Thymus (tissue), 11 donors: ENCODE measurements at regions not wholly inside any gene's neighbourhood (a gene's known extent, or its start where the extent isn't known, plus 50 kb on each side); places are given as distances from the start of the nearest gene placed in this dataset.
A peak's percentile ranks its signal among the peaks of the same experiment; 100 is the strongest.

ENCODE experiments used
- DNase-seq, 9 donors: peaks; one replicate each; pipeline ENCODE4 v3.0.0-alpha.2; 2013; ENCODE audit warnings: low spot score in 9 of 9, low read depth in 6 of 9, missing footprints in 1 of 9
- H3K27ac ChIP-seq, 2 donors: one replicate each; pipeline ENCODE4 v1.5.1; 2013; ENCODE audit warnings: control low read depth in 1 of 2, low read depth in 1 of 2, low read length in 1 of 2, mild to moderate bottlenecking in 1 of 2, moderate library complexity in 1 of 2
- H3K27me3 ChIP-seq, 2 donors: one replicate each; pipeline ENCODE4 v1.5.1; 2013; ENCODE audit warnings: low read length in 1 of 2; ENCODE audit not compliant: control insufficient read depth in 2 of 2, insufficient read depth in 1 of 2
- H3K36me3 ChIP-seq, 2 donors: one replicate each; pipeline ENCODE4 v1.5.1; 2013; ENCODE audit warnings: low read length in 1 of 2, mild to moderate bottlenecking in 1 of 2, moderate library complexity in 1 of 2; ENCODE audit not compliant: control insufficient read depth in 2 of 2, insufficient read depth in 2 of 2
- H3K4me1 ChIP-seq, 2 donors: one replicate each; pipeline ENCODE4 v1.5.1; 2013; ENCODE audit warnings: low read length in 2 of 2; ENCODE audit not compliant: control insufficient read depth in 2 of 2, insufficient read depth in 2 of 2
- H3K4me3 ChIP-seq, 2 donors: one replicate each; pipeline ENCODE4 v1.5.1; 2013; ENCODE audit warnings: low read length in 2 of 2, control low read depth in 1 of 2, mild to moderate bottlenecking in 1 of 2
- H3K9me3 ChIP-seq, 2 donors: one replicate each; pipeline ENCODE4 v1.5.1; 2013; ENCODE audit warnings: low read length in 1 of 2, mild to moderate bottlenecking in 1 of 2; ENCODE audit not compliant: control insufficient read depth in 2 of 2, insufficient read depth in 1 of 2
- WGBS: extraction: QIAGEN DNeasy Blood & Tissue Kit; methylation state at CpG from one replicate; pipeline ENCODE4 v1.1.7; 2013; 5-methylcytosine and 5-hydroxymethylcytosine counted together
- donor health status: healthy.

DNA sequence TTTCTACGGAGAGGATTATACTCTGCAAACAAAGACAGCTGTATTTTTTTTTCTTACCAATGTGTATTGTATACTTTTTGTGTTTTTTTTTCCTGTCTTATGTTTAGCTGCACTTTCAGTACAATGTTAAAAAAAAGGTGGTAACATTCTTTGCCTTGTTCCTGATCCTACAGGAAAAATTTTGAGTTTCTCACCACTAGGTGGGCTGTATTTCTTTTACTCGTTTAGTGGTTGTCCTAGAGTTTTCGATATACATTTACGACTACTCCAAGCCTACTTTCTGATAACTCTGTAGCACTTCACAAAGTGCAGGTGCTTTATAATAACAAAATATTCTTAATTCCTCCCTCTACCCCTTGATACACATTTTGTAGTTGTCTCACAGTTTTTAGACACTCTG is 652.2 kb downstream of the UQCRFS1 start:
- Histone ChIP-seq H3K4me1 (peaks cover 21 to 41% of the 10 kb centered on the region in 2 donors), H3K36me3 (no peaks in the 10 kb centered on the region), H3K27me3 (no peaks in the 10 kb centered on the region), H3K27ac (peak overlapping the region in 1 of 2 donors; percentile 49), H3K9me3 (peaks cover 3 to 15% of the 10 kb centered on the region in 2 donors), H3K4me3 (no peak overlapping the region)
- WGBS, result 94% methylated on average over 4 of the region's 4 CpGs
- no peak for DNase-seq

GRCh38 chr19:28558783-28559182 is 654.2 kb downstream of the UQCRFS1 start:
- Histone ChIP-seq H3K4me3 (no peak overlapping the region), H3K27ac (no peak overlapping the region), H3K4me1 (peaks cover 34 to 46% of the 10 kb centered on the region in 2 donors), H3K9me3 (peaks cover 3 to 19% of the 10 kb centered on the region in 2 donors), H3K27me3 (no peaks in the 10 kb centered on the region), H3K36me3 (no peaks in the 10 kb centered on the region)
- DNase-seq, result no peak
- 83% methylated on average over 2 of the region's 2 CpGs for WGBS

DNA sequence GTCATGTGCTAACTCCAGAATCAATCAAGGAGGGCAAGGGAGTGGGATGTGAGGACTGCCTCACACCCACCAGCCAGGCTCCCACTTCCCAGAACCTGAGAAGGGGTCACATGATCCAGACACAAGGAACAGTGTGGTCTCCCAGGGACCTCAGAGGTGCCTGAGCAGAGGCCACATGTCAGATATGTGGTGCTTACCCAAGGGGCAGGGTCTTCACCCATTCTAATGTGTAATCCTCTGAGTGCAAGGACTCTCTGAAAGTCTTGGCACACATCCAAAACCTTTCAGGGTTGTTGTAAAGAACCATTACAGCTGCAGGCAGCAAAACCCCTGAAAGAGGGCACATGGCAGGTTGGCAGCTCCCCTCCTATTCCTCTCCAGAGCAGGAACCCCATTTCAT is 656.6 kb downstream of the UQCRFS1 start:
- peak in 4 of 9 donors; percentile 53 to 86 (median 65) for DNase-seq
- Histone ChIP-seq H3K4me3 (no peak overlapping the region), H3K4me1 (peaks cover 44 to 52% of the 10 kb centered on the region in 2 donors), H3K36me3 (no peaks in the 10 kb centered on the region), H3K27ac (peak overlapping the region in 1 of 2 donors; percentile 79), H3K27me3 (no peaks in the 10 kb centered on the region), H3K9me3 (peaks cover 0 to 8% of the 10 kb centered on the region in 2 donors)

GRCh38 chr19:28555317-28555716 is 657.6 kb downstream of the UQCRFS1 start:
- Histone ChIP-seq H3K36me3 (no peaks in the 10 kb centered on the region), H3K4me1 (peaks cover 47 to 61% of the 10 kb centered on the region in 2 donors), H3K27me3 (no peaks in the 10 kb centered on the region), H3K4me3 (no peak overlapping the region), H3K9me3 (peaks cover 0 to 8% of the 10 kb centered on the region in 2 donors), H3K27ac (no peak overlapping the region)
- WGBS, result 74% methylated on average over 5 of the region's 5 CpGs
- DNase-seq, result no peak

GRCh38 chr19:28554321-28555091 is 658.4 kb downstream of the UQCRFS1 start:
- H3K4me3 ChIP-seq, result no peak overlapping the region
- no peaks in the 10 kb centered on the region for H3K36me3 ChIP-seq
- peaks cover 0 to 8% of the 10 kb centered on the region in 2 donors for H3K9me3 ChIP-seq
- no peaks in the 10 kb centered on the region for H3K27me3 ChIP-seq
- whole genome bisulfite sequencing, result 94% methylated on average over 4 of the region's 4 CpGs
- H3K4me1 ChIP-seq, result peaks cover 55 to 69% of the 10 kb centered on the region in 2 donors
- no peak overlapping the region for H3K27ac ChIP-seq
- no peak for DNase-seq

DNA sequence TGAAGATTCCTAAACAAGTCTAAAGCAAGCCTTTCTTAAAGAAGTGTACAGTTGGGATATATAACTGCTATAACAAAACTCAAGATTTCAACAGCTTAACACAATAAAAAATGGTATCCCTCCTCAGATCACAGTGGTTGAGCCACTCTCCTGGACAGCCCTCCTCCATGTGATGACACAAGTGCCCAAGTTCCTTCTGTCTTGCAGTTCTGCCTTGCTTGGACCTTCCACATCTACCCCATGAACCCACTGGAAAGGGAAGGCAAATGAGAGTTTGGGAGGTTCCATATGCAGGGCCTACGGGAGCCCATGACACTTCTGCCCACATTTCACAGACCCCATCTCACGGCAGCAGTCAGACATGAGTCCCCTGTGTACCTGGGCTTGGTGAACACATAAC is 659.2 kb downstream of the UQCRFS1 start:
- Histone ChIP-seq H3K36me3 (no peaks in the 10 kb centered on the region), H3K4me3 (no peak overlapping the region), H3K27ac (no peak overlapping the region), H3K4me1 (peaks cover 59 to 73% of the 10 kb centered on the region in 2 donors), H3K9me3 (peaks cover 0 to 8% of the 10 kb centered on the region in 2 donors), H3K27me3 (no peaks in the 10 kb centered on the region)
- 97% methylated on average over 2 of the region's 2 CpGs for WGBS
- no peak for DNase-seq

DNA sequence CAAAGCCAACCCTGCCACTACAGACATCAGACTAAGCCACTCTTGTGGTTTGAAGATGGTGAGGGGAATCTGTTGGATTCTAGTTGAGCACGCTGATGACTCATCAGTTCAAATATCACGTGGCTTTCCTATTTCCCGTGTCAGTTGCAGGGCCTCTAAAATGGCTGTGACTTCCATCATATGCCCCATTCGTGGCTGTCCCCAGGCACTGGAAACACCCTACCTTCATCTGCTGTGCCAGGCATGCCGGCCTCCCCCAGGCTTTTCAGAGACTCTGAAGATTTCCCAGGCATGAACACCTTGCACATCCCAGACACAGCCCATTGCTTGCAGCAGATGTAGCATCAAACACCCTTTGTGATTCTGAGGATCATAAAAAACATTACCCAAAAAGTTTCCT is 659.9 kb downstream of the UQCRFS1 start:
- WGBS, result 41% methylated on average over 5 of the region's 5 CpGs
- Histone ChIP-seq H3K27me3 (no peaks in the 10 kb centered on the region), H3K4me1 (peaks cover 59 to 73% of the 10 kb centered on the region in 2 donors), H3K36me3 (no peaks in the 10 kb centered on the region), H3K4me3 (no peak overlapping the region), H3K9me3 (peaks cover 0 to 8% of the 10 kb centered on the region in 2 donors), H3K27ac (peak overlapping the region in 1 of 2 donors; percentile 74)
- peak in 3 of 9 donors; percentile 27 to 59 (median 30) for DNase-seq

DNA sequence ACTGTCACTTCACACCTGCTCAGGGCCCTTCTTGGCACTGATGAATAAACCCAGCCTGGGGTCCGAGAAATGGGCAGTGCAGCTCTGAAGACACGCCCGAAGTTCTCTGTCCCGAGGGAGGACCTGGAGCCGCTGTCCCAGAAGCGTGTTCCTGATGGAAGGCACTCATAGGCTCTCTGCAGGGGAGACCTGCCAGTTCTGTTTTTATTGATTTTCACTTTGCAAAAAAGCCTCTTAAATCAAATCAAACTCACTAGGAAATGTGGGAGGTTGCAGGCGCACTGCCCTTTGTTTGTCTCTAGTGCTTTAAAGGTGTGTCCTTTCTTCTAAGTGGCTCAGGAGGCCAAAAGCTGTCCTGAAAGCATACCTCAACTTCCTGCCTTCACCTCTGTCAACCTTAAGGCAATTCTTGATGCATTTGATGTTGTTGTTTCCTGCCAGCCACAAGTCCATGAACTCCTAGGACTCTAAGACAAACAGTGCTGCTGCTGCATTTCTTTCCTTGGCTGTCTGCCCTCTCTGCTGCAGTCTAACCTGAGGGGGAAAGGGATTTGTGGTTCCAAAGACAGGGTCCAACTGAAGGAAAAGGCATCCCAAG is 663.2 kb downstream of the UQCRFS1 start:
- H3K27ac ChIP-seq, result peak overlapping the region; percentile 61 to 65

GRCh38 chr19:28546148-28546685 is 666.7 kb downstream of the UQCRFS1 start:
- H3K4me3 ChIP-seq, result no peak overlapping the region
- H3K36me3 ChIP-seq, result no peaks in the 10 kb centered on the region
- DNase-seq, result no peak
- 97% methylated on average over 10 of the region's 10 CpGs for WGBS
- peaks cover 34 to 60% of the 10 kb centered on the region in 2 donors for H3K4me1 ChIP-seq
- H3K9me3 ChIP-seq, result no peaks in the 10 kb centered on the region
- no peaks in the 10 kb centered on the region for H3K27me3 ChIP-seq
- H3K27ac ChIP-seq, result no peak overlapping the region

More for the DNA sequence above, 663.2 kb downstream of the UQCRFS1 start:
- Histone ChIP-seq H3K36me3 (no peaks in the 10 kb centered on the region), H3K4me3 (no peak overlapping the region), H3K4me1 (peaks cover 40 to 61% of the 10 kb centered on the region in 2 donors), H3K27me3 (no peaks in the 10 kb centered on the region), H3K9me3 (peaks cover 0 to 5% of the 10 kb centered on the region in 2 donors)
- DNase-seq, result peak in 4 of 9 donors; percentile 36 to 74 (median 47)
- 81% methylated on average over 7 of the region's 7 CpGs for WGBS
